ENCODE measurements at regions not wholly inside any gene's neighbourhood (a gene's known extent, or its start where the extent isn't known, plus 50 kb on each side); places are given as distances from the start of the nearest gene placed in this dataset.

DNA sequence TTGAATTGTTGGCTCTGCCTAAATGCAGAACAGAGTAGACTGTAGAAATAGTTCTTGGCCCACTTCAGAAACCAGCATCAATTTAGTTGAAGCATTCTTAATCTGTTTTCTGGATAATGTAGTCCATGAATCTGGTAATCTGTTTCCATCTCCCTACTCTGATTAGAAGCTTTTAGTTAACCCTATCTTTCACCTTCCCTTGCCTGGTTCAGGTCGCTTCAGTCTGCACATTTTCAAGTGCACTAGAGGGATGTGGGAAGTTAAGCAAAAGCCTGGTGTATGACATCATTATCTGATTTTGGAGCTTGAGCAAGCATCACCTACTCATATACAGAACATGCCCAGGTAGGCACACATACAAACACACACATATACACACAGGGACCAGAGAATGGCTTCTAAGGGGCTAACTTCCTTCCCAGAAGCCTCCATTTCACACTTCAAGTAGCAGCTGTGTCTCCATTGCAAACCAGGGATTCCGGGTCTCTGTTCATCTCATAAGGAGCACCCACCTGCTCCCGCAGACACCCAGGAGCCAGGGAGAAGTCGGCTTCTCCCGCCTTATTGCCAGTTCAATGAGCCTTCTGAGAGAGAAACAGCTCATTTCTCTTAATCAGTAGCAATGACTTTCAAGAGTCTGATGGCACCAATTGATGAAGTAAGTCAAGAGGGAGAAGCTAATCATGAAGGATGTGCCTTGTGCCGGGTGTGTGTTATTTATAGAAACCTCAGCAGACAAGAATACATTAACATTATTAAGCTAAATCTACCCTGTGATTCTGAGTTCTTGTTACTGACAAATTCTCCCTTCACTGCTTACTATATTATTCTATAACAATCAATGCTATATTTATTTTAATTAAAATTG, 347.9 kb upstream of the STAC start:
- TF ChIP-seq TSHZ2 (CRISPR knock-in tag; IDR thresholded peaks at IDR 0.05) (no peak), PPARA (CRISPR knock-in tag; IDR thresholded peaks at IDR 0.05; ENCODE audit: borderline replicate concordance) (no peak), CSDC2 (CRISPR knock-in tag; IDR thresholded peaks at IDR 0.05) (no peak), ISL1 (CRISPR knock-in tag; IDR thresholded peaks at IDR 0.05) (peak; percentile 34), PATZ1 (CRISPR knock-in tag; IDR thresholded peaks at IDR 0.05; ENCODE audit: borderline replicate concordance) (no peak), ZFP3 (CRISPR knock-in tag; IDR thresholded peaks at IDR 0.05) (no peak), ZNF70 (CRISPR knock-in tag; IDR thresholded peaks at IDR 0.05) (peak; percentile 42; the same call in 1 of the 2 replicates)
- TF ChIP-seq, protein P1, sequence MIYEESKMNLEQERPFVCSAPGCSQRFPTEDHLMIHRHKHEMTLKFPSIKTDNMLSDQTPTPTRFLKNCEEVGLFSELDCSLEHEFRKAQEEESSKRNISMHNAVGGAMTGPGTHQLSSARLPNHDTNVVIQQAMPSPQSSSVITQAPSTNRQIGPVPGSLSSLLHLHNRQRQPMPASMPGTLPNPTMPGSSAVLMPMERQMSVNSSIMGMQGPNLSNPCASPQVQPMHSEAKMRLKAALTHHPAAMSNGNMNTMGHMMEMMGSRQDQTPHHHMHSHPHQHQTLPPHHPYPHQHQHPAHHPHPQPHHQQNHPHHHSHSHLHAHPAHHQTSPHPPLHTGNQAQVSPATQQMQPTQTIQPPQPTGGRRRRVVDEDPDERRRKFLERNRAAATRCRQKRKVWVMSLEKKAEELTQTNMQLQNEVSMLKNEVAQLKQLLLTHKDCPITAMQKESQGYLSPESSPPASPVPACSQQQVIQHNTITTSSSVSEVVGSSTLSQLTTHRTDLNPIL (CRISPR knock-in tag; IDR thresholded peaks at IDR 0.05; ENCODE audit: low read depth) = no peak
